Smooth muscle cell (in vitro differentiated cells): ENCODE measurements at regions not wholly inside any gene's neighbourhood (a gene's known extent, or its start where the extent isn't known, plus 50 kb on each side); places are given as distances from the start of the nearest gene placed in this dataset.

Experiments used
- DNase-seq: peaks from one replicate; lab custom pipeline; 2025; ENCODE audit not compliant: unreplicated experiment; lab: John Stamatoyannopoulos, UW
- H2AFZ ChIP-seq: fragments of 200-600 bp; sonication (generic); 2 replicates; pipeline ENCODE4 v1.6.0; 2016; ENCODE audit warnings: antibody characterized with exemption, low read depth, mild to moderate bottlenecking
- H3F3A ChIP-seq: fragments of 200-600 bp; sonication (generic); 2 replicates; pipeline ENCODE4 v1.6.0; 2017; ENCODE audit warnings: antibody characterized with exemption, low read depth
- H3K27ac ChIP-seq: fragments of 200-600 bp; sonication (generic); 2 replicates; pipeline ENCODE4 v1.5.1; 2016; ENCODE audit warnings: low read depth, mild to moderate bottlenecking
- H3K27me3 ChIP-seq: fragments of 200-600 bp; sonication (generic); 2 replicates; pipeline ENCODE4 v1.6.1; 2016; ENCODE audit warnings: low read depth, mild to moderate bottlenecking
- H3K36me3 ChIP-seq: fragments of 200-600 bp; sonication (generic); 2 replicates; pipeline ENCODE4 v1.5.1; 2016; ENCODE audit warnings: low read depth
- H3K4me1 ChIP-seq: fragments of 200-600 bp; sonication (generic); 2 replicates; pipeline ENCODE4 v1.5.1; 2016; ENCODE audit warnings: low read depth
- H3K4me2 ChIP-seq: fragments of 200-600 bp; sonication (generic); 2 replicates; pipeline ENCODE4 v1.6.0; 2016; ENCODE audit warnings: mild to moderate bottlenecking
- H3K4me3 ChIP-seq: fragments of 200-600 bp; sonication (generic); 2 replicates; pipeline ENCODE4 v1.5.1; 2016; ENCODE audit warnings: mild to moderate bottlenecking
- H3K79me2 ChIP-seq: fragments of 200-600 bp; sonication (generic); 2 replicates; pipeline ENCODE4 v1.6.0; 2016; ENCODE audit warnings: low read depth, mild to moderate bottlenecking
- H3K9ac ChIP-seq: fragments of 200-600 bp; sonication (generic); 2 replicates; pipeline ENCODE4 v1.6.0; 2016; ENCODE audit warnings: low read depth
- H3K9me3 ChIP-seq: fragments of 200-600 bp; sonication (generic); replicated peaks from 2 replicates; pipeline ENCODE4 v1.5.1; 2016; ENCODE audit warnings: low read depth
- H4K20me1 ChIP-seq: fragments of 200-600 bp; sonication (generic); 2 replicates; pipeline ENCODE4 v1.6.0; 2016; ENCODE audit warnings: low read depth
- WGBS: methylation state at CpG from one replicate; pipeline ENCODE4 v1.1.7; 2016; ENCODE audit warnings: low lambda C conversion rate; 5-methylcytosine and 5-hydroxymethylcytosine counted together
- TF ChIP-seq, protein P1 (sequence below): fragments of 200-600 bp; sonication (generic); IDR thresholded peaks from 2 replicates; pipeline ENCODE4 v1.5.1; 2017; ENCODE audit warnings: borderline replicate concordance, mild to moderate bottlenecking, antibody characterized with exemption; ENCODE audit not compliant: insufficient read depth, poor library complexity, severe bottlenecking

DNA sequence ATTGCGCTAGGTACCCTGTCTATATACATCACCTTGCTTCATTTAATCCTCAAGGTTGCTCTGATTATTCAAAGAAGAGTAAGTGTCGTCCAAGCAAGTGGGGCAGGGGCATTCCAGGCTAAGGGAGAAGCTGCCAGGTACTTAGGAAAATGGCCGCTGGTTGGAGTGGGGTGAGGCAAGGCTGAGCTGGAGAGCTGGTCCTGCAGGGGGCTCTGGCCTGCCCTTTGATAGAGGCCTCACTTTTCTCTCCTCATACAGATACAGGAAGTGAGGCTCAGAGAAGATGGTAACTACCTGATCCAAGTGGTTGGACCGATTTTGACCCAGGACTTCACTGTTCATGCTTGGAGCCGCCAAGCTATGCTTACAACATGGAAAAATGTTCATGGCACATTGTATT, 86.9 kb upstream of the ZBTB40 start:
- no peak overlapping the region for H3K4me2 ChIP-seq
- no peaks in the 10 kb centered on the region for H3K4me1 ChIP-seq
- no peak overlapping the region for H3K4me3 ChIP-seq
- H2AFZ ChIP-seq, result no peak overlapping the region
- H3K9ac ChIP-seq, result no peak overlapping the region
- no peak overlapping the region for H3K27ac ChIP-seq
- DNase-seq, result no peak
- H3K9me3 ChIP-seq, result no peaks in the 10 kb centered on the region
- H3K36me3 ChIP-seq, result no peaks in the 10 kb centered on the region
- H3K79me2 ChIP-seq, result no peaks in the 10 kb centered on the region
- no peaks in the 10 kb centered on the region for H4K20me1 ChIP-seq
- TF ChIP-seq, protein P1, sequence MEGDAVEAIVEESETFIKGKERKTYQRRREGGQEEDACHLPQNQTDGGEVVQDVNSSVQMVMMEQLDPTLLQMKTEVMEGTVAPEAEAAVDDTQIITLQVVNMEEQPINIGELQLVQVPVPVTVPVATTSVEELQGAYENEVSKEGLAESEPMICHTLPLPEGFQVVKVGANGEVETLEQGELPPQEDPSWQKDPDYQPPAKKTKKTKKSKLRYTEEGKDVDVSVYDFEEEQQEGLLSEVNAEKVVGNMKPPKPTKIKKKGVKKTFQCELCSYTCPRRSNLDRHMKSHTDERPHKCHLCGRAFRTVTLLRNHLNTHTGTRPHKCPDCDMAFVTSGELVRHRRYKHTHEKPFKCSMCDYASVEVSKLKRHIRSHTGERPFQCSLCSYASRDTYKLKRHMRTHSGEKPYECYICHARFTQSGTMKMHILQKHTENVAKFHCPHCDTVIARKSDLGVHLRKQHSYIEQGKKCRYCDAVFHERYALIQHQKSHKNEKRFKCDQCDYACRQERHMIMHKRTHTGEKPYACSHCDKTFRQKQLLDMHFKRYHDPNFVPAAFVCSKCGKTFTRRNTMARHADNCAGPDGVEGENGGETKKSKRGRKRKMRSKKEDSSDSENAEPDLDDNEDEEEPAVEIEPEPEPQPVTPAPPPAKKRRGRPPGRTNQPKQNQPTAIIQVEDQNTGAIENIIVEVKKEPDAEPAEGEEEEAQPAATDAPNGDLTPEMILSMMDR, result no peak
- peaks cover 65% of the 10 kb centered on the region for H3K27me3 ChIP-seq
- no peaks in the 10 kb centered on the region for H3F3A ChIP-seq
- WGBS, result 88% methylated on average over 5 of the region's 5 CpGs

DNA sequence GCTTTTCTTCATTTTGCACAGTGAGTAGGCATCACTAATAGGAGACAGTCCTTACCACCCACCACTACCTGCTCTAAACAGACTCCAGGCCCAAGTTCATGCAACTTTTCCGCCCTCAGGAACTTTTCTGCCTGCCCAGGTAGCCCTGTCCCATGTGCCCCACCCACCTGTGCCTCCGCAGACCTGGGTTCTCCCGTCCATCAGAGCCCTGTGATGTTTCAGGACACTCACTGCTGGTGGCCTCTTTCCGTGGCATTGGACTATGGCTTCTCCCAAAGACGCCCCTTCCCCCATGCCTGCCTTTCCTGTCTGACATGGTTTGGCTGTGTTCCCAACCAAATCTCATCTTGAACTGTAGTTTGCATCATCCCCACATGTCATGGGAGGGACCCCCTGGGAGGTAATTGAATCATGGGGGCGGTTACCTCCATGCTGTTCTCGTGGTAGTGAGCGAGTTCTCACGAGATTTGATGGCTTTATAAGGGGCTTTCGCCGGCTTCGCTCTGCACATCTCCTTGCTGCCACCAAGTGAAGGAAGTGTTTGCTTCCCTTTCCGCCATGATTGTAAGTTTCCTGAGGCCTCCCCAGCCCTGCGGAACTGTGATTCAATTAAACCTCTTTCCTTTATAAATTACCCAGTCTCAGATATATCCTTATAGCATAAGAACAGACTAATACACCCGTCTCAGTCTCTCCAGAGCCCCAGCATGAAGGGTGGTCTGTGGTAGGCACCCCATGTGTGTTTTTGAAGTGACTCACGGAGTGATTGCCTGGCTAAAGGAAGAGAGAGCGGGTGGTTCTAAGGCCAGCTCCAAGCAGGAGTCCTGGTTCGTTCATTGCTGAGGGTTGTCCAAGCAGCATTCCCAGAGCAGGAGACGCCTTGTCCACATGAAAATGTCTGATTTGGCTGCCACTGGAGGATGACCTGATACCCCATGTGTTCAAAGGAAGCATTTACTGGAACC, 86.0 kb upstream of the ZBTB40 start:
- Histone ChIP-seq H3K27me3 (peaks cover 60% of the 10 kb centered on the region), H3K4me2 (no peak overlapping the region), H3K79me2 (no peaks in the 10 kb centered on the region), H3K4me3 (no peak overlapping the region), H3K9ac (no peak overlapping the region), H2AFZ (no peak overlapping the region), H3K27ac (no peak overlapping the region), H3F3A (no peaks in the 10 kb centered on the region), H3K4me1 (no peaks in the 10 kb centered on the region), H3K36me3 (no peaks in the 10 kb centered on the region), H4K20me1 (no peaks in the 10 kb centered on the region), H3K9me3 (no peaks in the 10 kb centered on the region)
- no peak for DNase-seq
- WGBS, result 90% methylated on average over 19 of the region's 19 CpGs
- TF ChIP-seq, protein P1, result no peak

DNA sequence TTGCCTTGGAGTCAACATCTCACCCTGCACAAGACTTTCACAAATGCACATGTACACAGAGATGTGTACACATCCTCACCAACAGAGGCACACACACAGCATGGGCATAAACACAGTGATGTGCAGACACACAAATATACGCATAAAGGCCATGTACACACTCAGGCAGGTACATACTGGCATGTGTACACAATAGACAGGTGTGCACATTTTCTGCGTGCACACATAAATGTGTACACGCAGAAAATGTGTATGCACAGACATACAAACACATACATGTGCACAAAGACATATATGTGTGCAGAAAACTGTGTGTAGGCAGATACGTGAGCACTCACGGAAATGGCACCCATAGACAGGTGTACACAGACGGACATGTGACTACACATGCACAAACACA, 85.3 kb upstream of the ZBTB40 start:
- Histone ChIP-seq H3K27ac (no peak overlapping the region), H4K20me1 (no peaks in the 10 kb centered on the region), H3K4me2 (no peak overlapping the region), H3F3A (no peaks in the 10 kb centered on the region), H3K4me3 (no peak overlapping the region), H3K4me1 (no peaks in the 10 kb centered on the region), H3K9ac (no peak overlapping the region), H3K36me3 (no peaks in the 10 kb centered on the region), H3K9me3 (no peaks in the 10 kb centered on the region), H3K27me3 (peaks cover 52% of the 10 kb centered on the region), H2AFZ (no peak overlapping the region), H3K79me2 (no peaks in the 10 kb centered on the region)
- 93% methylated on average over 6 of the region's 6 CpGs for WGBS
- no peak for DNase-seq
- TF ChIP-seq, protein P1, result no peak
